GM19351 (cell line): ENCODE measurements at regions not wholly inside any gene's neighbourhood (a gene's known extent, or its start where the extent isn't known, plus 50 kb on each side); places are given as distances from the start of the nearest gene placed in this dataset.
"Not testable (repeated sequence)": the region's sequence is repeated elsewhere in the genome, so short reads cannot be mapped to it uniquely, and the experiment has no call there.

ENCODE experiments used
- ATAC-seq: cut with Tn5 transposase; IDR thresholded peaks from one replicate; pipeline ENCODE4 v1.9.1; 2021; ENCODE audit warnings: mild to moderate bottlenecking, moderate library complexity; ENCODE audit not compliant: unreplicated experiment

DNA sequence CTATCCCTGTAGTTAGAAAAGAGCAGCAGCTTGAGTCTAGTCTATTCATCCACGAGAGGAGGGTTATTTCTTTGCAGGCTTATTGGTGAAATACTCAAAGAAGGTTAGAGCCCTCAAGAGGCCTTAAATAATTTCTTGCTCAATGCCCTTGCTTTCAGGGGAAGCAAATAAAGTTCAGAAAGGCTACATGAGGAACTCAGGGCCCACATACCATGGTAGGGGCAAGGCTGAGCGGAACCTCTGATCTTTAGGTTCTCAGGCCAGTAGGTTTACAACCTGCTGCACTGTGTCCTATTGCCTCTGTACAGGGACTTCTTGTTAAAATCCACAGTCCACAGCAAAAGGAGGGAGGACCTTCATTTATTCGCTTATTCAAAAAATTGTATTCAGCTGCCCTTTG lies 101.7 kb downstream of the ADAMTS15 start:
- no peak for ATAC-seq

GRCh38 chr11:130550984-130551383 lies 102.5 kb downstream of the ADAMTS15 start:
- ATAC-seq = no peak

GRCh38 chr11:130551388-130551787 lies 102.9 kb downstream of the ADAMTS15 start:
- no peak for ATAC-seq

DNA sequence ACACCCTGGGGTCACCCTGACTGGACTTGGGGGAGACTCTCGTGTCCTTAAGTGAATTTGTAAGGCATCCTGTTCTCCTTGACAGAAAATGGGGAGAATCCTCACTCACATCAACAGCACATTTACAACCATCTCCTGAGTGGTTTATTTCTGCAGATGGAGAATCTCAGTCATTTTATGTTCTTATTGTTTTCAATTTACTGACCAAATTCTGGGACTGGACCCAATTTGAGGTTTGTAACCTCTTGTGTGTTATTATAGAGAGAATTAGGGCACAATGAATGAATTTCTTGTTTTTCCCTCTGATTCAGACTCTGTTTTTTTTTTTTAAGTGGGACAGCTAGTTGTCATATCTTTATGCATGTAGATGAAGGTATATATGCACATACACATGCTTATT lies 104.9 kb downstream of the ADAMTS15 start:
- ATAC-seq = no peak

DNA sequence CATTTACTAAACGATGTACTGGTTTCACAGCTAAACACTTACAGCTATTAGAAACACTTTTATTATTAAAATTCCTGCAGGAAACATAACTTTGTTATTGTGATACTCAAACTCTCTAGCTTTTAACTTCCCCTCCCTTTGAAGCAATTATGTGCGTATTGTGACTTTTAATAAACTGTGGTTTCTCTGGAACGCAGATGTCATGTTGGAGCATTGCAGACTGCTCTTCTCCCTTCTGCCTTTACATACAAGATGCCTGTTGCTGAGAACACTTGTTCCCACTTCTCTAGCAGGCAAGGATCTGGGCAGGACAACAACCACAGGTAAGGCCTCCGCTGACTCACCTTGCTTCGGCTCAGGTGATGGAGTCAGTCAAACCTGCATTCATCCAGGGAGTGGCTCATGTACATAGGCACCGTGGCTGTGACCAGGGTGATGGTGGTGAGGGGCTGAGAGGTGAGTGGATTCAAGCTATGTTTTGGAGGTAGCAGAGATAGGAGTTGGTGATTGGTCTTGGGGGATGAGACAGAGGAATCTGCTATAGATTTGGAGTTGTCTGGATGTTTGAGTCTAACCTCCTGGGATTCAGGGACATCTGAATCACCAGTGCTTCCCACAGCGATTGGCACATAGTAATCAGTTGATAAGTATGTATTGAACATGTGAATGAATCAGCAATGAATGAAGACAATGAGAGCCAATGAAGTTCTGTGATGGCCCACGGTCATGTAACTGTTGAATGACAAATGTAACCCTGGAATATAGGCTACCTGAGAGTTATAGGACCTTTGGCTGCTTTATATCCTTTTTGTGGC lies 106.0 kb downstream of the ADAMTS15 start:
- no peak for ATAC-seq

GRCh38 chr11:130555251-130555841 lies 106.9 kb downstream of the ADAMTS15 start:
- no peak for ATAC-seq

- ATAC-seq = no peak
These were observed 111.7 kb downstream of the ADAMTS15 start for GRCh38 chr11:130560000-130560780.

DNA sequence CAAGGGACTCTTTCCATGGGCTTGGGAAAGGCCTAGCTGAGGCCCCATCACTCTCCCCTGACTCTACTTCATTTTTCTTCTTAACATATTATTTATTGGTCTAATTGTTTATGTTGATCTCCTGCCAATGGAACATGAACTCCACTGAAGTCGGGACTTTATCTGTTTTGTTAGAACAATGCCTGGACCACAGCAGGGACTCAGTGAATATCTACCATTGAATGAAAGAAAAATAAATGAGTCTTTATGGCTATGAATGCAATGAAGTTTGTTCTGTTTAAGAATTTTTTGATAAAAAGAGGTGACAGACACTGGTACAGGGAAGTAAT lies 112.3 kb downstream of the ADAMTS15 start:
- ATAC-seq = no peak

DNA sequence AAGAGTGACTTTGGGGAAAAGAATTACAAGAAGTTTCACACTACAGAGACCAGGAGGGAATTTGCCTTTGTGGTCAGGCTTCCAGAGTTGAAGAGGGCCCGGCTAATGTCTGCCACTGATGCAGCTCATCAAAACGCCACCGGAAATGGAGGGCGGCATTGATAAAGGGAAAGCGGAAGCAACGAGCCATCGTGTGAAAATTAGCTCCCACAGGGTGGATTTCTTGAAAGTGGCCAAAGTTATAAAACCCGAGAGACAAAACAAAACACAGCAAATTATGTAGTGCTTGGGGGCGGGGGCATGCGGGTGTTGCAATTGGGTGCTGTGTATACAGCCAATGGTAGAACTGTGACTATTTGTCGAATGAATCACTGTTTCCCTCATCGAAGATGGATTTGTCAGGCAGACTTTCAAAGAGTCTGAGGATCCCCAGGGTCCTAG lies 113.0 kb downstream of the ADAMTS15 start:
- no peak for ATAC-seq

DNA sequence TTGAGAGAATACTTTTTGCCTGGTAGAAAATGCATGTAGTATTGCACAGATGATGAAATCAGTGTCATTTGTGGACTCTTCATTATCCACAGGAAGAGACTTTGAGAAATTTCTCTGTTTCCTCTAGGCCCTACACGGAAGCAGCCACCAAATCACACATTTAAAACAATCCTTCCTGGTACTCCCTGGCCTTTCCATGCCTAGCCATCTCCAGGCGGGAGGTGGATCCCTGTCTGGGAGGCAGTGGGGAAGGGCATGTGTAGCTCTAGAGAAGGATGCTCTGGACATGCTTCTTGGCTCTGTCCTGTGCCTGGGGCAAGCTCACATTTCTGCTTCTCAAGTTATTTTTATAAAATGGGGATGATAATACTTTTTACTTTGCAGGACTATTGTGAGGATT lies 114.1 kb downstream of the ADAMTS15 start:
- ATAC-seq = no peak

DNA sequence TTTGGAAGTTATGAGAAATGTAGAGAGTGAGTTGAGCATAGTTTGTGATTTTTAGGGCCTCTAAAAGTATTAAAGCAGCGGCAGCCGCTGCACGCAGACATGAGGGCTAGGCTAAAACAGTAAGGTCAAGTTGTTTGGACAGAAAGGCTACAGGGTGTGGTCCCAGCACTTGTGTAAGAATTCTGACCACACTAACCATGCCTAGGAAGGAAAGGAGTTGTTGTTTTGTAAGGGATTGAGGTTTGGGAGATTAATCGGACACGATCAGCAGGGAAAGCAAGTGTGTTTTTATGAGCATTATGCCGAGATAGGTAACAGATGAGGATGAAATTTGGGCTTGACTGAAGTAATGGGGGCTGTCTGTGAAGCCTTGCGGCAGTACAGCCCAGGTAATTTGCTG lies 117.9 kb downstream of the ADAMTS15 start:
- ATAC-seq = not testable (repeated sequence)

DNA sequence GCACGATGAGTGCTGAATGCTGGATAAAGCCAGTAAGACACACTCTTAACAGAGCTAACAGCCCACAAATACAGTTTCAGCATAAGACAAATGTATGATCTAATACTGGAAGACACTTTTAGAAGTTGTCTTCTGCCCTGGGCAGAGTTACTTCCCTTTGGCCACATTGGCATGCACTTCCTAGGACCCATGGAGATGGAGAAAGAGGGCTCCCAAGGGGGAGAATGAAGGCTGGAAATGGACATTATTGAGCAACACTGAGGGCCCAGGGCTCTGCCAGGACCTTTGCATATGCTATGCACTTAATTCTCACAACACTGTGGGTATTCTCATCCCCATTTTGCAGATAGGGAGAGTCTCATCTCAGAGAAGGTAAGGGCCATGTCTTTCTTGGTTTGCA lies 123.1 kb downstream of the ADAMTS15 start:
- no peak for ATAC-seq

GRCh38 chr11:130571947-130572584 lies 123.6 kb downstream of the ADAMTS15 start:
- no peak for ATAC-seq

GRCh38 chr11:130573767-130574166 lies 125.3 kb downstream of the ADAMTS15 start:
- ATAC-seq = no peak

- ATAC-seq = no peak
These were observed 126.3 kb downstream of the ADAMTS15 start for GRCh38 chr11:130574740-130575139.

GRCh38 chr11:130576146-130576545 lies 127.7 kb downstream of the ADAMTS15 start:
- ATAC-seq = no peak

GRCh38 chr11:130578738-130579368 lies 130.4 kb downstream of the ADAMTS15 start:
- no peak for ATAC-seq

GRCh38 chr11:130580372-130580771 lies 131.9 kb downstream of the ADAMTS15 start:
- ATAC-seq = no peak

- ATAC-seq = no peak
These were observed 132.5 kb downstream of the ADAMTS15 start for GRCh38 chr11:130580891-130581492.

GRCh38 chr11:130581646-130582045 lies 133.2 kb downstream of the ADAMTS15 start:
- ATAC-seq = no peak
